HG02885 (cell line): ENCODE measurements at regions not wholly inside any gene's neighbourhood (a gene's known extent, or its start where the extent isn't known, plus 50 kb on each side); places are given as distances from the start of the nearest gene placed in this dataset.
"Not testable (repeated sequence)": the region's sequence is repeated elsewhere in the genome, so short reads cannot be mapped to it uniquely, and the experiment has no call there.

Experiments
- ATAC-seq: cut with Tn5 transposase; IDR thresholded peaks from one replicate; pipeline ENCODE4 v1.9.1; 2021; ENCODE audit warnings: mild to moderate bottlenecking; ENCODE audit not compliant: unreplicated experiment, poor library complexity

GRCh38 chr3:69496856-69497255 lies 111.0 kb upstream of the FRMD4B start:
- ATAC-seq: no peak

- no peak for ATAC-seq
These were observed 108.3 kb upstream of the FRMD4B start for GRCh38 chr3:69494185-69494584.

- no peak for ATAC-seq
These were observed 107.3 kb upstream of the FRMD4B start for GRCh38 chr3:69493157-69493556.

- no peak for ATAC-seq
These were observed 106.1 kb upstream of the FRMD4B start for GRCh38 chr3:69491975-69492374.

- no peak for ATAC-seq
These were observed 105.1 kb upstream of the FRMD4B start for GRCh38 chr3:69490971-69491370.

GRCh38 chr3:69490235-69490634 lies 104.3 kb upstream of the FRMD4B start:
- ATAC-seq: no peak

- ATAC-seq: no peak
These were observed 102.1 kb upstream of the FRMD4B start for GRCh38 chr3:69488026-69488425.

GRCh38 chr3:69485489-69485888 lies 99.6 kb upstream of the FRMD4B start:
- no peak for ATAC-seq

- ATAC-seq: no peak
These were observed 98.9 kb upstream of the FRMD4B start for GRCh38 chr3:69484507-69485393.

GRCh38 chr3:69483449-69483848 lies 97.6 kb upstream of the FRMD4B start:
- ATAC-seq: no peak

GRCh38 chr3:69480986-69481385 lies 95.1 kb upstream of the FRMD4B start:
- ATAC-seq: not testable (repeated sequence)

GRCh38 chr3:69474186-69474585 lies 88.3 kb upstream of the FRMD4B start:
- ATAC-seq: no peak

- ATAC-seq: no peak
These were observed 86.2 kb upstream of the FRMD4B start for GRCh38 chr3:69472093-69472492.

- no peak for ATAC-seq
These were observed 77.6 kb upstream of the FRMD4B start for GRCh38 chr3:69463531-69463930.

GRCh38 chr3:69462826-69463100 lies 76.9 kb upstream of the FRMD4B start:
- no peak for ATAC-seq

- no peak for ATAC-seq
These were observed 76.3 kb upstream of the FRMD4B start for GRCh38 chr3:69462022-69462825.

- no peak for ATAC-seq
These were observed 74.1 kb upstream of the FRMD4B start for GRCh38 chr3:69460034-69460433.

GRCh38 chr3:69458803-69459365 lies 73.0 kb upstream of the FRMD4B start:
- no peak for ATAC-seq

GRCh38 chr3:69456631-69457030 lies 70.7 kb upstream of the FRMD4B start:
- no peak for ATAC-seq

- no peak for ATAC-seq
These were observed 68.4 kb upstream of the FRMD4B start for GRCh38 chr3:69454204-69454787.

- no peak for ATAC-seq
These were observed 66.4 kb upstream of the FRMD4B start for GRCh38 chr3:69452295-69452694.
